ENCODE measurements at regions not wholly inside any gene's neighbourhood (a gene's known extent, or its start where the extent isn't known, plus 50 kb on each side); places are given as distances from the start of the nearest gene placed in this dataset.
"Not testable (repeated sequence)": the region's sequence is repeated elsewhere in the genome, so short reads cannot be mapped to it uniquely, and the experiment has no call there.

DNA sequence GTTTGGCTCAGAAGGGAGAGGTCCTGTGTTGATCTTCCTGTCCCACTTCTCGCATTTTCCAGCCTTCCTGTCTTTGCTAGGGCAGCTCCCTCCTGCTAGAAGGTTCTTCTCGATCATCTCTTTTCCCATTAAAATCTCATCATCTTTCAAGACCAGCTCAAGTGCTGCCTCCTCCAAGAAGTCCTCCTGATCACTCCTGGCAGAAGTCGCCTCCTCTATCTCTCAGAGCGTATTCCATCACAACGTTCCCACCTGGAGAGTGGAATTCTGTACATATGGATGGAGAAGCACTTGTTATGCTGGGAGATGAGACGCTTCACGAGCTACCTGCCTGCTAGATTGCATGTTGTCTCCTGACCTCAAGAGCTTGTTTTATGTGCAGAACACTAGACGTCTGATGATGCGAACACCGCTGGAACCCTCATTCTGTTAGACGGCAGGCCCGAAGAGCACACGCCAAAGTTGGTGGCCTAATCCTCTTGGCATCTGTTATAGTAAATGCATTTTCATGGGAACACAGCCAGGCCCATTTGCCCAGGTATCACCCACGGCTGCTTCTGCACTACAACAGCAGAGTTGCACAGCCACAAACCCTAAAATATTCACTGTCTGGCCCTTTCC, 68.0 kb upstream of the INSIG1 start:
- no peak for DNase-seq (ENCODE audit: low spot score)

DNA sequence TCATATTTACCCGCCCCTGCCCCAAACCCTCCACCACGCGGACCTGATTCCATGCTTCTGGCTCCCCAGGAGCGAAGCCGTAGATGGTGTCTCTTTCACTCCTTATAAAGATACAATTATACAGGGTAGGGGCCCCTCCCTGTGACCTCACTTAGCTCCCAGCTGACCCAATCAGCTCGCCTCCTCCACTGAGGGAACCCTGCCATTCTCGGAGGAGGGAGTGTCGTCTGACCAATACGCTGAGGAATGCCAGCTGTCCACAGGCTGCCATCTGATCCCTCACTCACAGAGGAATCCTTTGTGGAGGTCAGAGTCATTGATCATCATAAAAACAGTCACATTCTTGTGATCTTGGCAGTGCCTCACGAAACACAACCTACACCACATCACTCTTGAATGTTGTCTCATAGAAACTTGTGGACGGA, 67.5 kb upstream of the INSIG1 start:
- DNase-seq (ENCODE audit: low spot score): no peak

DNA sequence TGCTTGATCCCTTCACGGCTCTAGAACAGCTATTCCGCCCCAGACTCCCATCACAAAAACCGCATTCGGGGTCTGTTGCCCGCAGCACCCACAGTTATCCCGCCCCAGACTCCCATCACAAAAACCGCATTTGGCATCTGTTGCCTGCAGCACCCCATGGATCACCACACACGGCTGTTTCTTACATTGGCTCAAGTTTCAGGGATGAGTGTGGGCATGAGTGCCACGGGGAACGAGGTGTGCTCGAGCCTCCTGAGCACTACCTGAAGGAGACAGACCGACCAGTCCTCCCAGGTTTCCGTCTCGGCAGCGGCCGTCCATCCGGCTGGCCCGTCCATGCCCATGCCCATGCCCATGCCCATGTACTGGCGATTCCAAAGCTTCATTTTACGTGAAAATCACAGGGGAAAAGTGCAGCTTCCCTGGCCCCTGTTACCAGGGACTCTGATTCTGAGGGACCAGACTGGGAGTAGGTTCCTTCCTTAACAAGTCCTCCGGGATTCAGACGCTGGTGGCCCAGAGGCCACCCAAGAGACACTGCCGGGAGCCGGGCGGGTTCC, 66.4 kb upstream of the INSIG1 start:
- no peak for DNase-seq (ENCODE audit: low spot score)

DNA sequence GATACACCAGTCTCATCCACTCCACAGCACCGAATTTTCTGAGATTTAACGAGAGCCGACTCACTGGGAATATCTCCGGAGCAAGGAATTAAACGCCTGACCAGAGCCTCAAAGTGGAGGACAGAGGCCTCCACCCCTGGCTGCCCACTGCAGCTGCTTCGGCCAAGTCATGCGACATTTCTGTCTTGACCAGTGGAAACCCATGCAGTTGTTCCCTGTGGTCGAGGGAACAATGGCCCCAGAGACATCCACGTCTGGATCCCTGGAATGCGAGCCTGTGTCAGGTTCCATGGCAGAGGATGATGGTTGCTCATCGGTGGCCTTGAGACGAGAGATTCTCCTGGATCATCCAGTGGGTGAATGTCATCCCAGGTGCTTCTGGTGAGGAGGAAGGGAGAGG, 65.7 kb upstream of the INSIG1 start:
- no peak for DNase-seq (ENCODE audit: low spot score)

DNA sequence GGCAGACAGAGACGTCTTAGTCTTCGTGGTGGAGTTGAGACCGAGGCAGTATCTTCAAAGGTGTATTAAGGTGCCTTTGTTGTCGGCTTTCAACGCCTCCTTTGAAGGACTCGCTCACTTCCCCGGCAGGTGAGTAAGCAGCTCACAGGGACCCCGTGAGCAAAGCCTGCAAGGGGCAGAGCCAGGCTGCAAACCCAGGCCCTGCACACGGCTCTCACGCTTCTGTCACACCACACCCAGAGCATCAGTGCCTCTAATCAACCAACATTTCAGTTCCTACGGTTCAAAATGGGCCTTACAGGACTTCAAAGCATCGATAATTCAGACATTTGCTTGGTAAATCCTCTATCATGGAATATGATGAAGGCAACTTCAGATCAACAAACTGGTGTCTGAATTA, 64.8 kb upstream of the INSIG1 start:
- DNase-seq (ENCODE audit: low spot score): no peak

DNA sequence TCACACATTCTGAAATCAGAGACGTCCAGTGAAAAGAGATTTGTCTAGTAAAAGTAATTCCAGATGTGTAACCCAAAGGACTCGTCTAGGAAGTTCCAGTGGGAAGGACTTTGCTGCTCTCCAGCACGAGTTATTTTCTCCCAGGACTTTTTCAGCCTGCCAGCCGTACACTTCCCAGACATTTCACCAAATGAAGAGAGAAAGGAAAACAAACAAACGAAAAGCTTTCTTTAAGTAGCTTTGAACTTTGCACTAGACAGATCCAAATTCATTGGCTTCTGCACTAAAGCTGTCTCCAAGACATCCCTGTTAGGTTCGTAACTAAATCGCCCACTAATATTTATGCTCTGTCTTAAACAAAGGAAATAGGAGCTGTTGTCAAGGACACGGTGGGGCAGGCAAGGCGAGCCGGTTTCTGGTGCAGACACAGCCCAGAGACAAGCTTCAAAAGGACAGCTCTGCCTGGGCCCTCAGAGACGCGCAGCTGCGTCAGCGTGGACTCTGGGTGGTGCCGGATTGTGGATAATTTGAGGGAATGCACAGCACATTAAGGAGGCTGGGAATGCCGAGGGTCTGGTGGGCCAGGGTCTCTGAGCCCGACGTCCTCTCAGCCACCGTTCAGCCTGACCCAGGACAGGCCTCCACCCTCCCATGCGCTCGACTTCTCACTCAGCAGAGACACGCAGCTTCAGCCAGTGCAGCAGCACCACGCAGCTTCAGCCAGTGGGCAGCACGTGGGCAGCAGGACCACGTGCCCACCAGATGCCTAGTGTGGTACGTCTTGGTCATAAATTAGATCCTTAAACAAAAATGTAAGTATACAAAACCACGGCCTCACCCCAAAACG, 64.1 kb upstream of the INSIG1 start:
- DNase-seq (ENCODE audit: low spot score): no peak

DNA sequence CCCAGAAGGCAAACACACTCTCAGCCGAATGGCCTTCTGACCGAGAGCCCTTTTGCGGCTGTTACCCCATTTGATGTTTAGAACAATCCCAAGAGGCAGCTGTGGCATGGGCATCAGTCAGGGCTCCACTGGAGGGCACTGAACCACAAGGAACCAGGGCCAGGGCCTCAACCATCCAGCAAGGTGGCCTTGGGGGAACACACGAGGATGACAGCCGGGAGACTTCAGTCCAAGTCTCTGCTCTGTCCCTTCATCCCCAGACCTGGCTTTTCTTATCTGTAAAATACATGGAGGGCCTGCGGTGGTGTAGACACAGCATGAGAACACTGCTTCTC, 63.6 kb upstream of the INSIG1 start:
- DNase-seq (ENCODE audit: low spot score): no peak

DNA sequence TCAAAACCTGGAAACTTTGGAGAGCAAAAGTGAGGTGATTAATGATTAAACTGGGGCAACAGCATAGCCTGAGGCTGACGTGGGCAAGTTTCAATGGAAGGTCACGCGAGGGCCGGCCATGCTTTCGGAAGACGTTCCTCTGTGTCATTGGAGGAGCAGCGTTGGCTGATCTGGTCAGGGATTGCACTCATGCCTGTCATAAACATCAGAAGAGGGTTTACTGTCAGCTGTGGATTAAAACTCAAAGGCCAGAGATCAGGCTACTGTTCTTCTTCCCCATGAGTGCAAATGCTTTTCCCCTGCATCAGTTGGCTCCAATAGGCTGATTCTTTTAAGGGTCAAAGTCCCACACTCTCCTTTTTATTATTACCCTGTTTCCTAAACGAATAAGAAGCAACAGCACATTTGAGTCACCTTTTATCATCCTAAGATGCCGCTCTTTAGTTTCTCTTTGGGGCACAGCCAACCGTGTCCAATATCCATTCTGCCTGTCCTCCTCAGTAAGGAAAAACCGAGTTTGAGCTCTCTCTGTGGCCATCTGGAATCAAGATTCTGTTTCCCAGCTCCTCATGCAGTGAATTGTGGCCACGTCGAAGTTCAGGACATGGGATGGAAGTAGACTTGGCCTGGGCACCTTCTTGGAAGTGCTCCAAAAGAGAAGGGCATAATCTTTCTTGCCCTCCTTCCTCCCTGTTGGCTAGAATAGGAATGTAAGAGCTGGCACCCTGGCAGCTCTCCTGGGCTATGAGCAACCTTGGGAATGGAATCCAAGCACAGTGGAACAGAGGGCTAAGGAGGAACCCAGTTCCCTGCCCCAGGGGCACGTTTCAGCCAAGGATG, 62.5 kb upstream of the INSIG1 start:
- DNase-seq (ENCODE audit: low spot score): no peak

DNA sequence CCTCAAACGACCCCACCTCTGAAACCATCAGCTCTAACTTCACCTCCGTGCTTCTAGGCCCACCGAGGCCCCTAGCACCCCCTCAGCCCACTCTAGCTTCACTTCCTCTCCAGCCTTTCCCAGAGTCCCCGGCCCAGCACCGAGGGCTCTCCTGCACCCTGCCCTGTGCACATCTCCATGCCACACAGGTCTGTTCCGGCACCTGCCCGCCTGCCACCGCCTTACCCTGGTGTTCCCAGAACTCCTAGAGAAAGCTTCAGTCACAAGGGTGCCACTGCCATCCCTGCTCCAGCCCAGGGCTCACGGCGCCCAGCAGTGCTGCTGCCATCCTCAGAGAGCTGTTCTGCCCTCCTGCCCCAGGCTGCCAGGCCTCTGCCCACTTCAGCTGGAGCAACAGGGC, 61.3 kb upstream of the INSIG1 start:
- DNase-seq (ENCODE audit: low spot score): no peak

DNA sequence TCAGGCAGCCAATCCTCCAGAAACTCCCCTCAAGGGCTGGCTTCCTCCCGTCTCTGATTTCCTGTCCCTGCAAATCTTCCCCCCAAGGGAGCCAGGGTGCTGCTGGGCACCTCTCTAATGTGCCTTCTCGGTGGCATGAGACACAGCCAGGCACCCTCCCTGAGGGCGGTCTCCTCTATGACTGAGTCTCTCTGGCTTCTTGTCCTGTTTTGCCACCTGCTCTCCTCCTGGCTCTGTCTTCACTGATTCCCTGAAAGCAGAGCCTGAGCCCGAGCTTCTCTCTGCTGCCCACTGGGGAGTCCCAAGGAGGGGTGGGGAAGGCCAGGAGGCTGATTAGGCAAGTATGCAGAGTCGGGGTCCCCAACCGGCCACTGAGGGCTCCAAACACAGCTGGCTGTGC, 60.4 kb upstream of the INSIG1 start:
- no peak for DNase-seq (ENCODE audit: low spot score)

DNA sequence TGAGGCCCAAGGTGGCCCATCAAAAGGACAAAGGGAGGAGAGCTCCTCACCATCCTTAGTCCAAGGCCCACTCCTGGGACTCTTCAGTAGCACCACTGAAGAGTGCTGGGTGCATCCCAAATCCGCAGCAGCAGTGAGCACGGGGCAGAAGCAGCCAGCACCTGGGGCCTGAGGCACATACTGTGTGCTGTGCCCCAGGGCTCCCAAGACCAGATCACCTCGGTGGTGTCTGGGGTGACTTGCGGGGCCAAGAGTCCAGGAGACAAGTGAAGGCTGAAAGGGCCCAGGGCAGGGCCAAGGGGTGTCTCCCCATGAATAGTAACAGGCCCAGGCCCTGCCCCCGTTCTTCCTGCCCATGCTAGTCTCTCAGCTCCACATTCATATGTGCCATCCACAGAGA, 59.9 kb upstream of the INSIG1 start:
- DNase-seq (ENCODE audit: low spot score): no peak

DNA sequence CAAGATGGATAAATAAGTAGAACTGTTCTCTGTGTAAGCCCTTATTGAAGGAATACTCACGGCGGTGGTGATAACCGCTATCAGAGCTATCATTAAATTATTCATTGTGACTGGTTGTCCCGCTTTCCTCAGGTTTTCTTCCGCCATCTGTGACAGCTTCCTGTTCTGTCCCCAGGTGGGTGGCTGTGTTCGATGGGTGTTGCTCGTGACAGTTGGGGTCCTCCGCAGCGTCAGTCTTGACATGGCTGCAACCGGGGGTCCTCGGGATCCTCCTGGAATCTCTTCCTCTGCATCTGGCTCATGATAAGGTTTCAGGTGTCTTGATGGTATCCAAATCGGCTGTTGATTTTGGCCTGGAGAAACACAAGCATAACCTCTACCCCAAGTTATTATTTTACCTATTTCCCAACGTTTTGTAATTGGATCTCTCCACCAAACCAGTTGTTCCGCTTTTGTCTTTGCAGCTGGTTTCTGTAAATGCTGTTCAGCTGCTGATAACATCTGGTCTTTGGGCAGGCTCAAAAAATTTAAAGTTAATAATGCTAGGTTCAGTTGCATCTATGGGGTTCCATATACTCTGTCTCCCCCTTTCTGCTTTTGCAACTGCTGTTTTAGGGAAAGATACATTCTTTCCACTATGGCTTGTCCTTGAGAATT, 58.1 kb upstream of the INSIG1 start:
- DNase-seq (ENCODE audit: low spot score): not testable (repeated sequence)

DNA sequence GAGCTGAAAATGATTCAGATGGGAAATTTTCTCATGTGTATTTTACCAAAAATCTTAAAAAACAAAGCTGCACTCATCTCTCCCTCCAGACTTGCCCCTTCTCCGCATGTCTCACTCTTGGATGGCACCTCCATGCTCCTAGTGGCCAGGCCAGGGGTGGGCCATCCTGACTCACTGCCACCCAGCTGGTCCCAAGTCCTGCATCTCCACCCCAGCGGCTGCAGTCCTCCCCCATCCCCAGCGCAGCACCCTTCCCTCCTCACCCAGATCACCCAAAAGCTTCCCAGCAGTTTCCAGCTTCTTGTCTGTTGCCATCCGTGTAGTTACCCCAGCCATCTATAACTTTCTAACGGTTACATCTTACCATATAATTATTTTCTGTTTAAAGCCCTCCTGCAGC, 53.0 kb upstream of the INSIG1 start:
- DNase-seq (ENCODE audit: low spot score): no peak

DNA sequence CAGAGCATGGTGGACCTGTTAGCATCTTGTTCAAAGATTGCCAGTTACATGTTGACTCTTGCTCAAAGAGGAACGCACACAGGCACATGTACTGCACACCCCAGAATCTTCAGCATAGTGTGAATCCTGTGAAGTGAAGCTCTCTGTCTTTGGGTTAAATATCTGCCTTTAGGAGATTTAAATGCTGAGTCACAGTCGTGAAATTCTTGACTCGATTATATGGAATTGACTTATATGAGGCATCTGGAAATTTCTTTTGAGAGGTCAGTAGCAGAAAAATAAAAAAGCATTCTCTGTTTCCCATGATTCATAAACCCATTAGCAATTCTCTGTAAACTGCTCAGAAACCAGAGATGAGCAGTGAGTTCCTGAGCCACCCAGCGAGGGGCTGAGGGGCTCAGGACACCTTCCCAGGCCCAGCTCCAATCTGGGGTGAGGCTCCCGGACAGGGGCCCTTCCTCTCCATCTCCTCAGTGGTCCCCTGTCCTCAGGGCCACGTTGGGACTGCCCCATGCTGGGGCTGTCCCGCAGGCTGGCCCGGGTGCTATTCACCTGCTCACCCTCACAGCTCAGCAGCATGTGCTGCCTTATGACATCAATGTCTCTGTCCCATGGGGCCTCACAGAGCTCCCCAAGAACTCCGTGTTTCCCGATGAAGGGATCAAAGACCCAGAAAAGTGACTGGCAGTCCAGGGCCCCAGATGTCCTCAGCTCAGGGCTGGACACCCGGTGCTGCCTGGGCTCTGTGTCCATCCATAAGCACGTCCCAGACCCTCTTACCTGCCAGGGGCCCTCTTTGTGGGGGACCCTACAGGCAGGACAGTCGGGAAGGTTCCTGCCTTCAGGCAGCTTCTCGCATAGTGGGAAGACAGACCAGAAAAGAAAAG, 50.0 kb upstream of the INSIG1 start:
- DNase-seq (ENCODE audit: low spot score): no peak

Data from HuH-7.5 (cell line).